CD14-positive monocyte (primary cell): ENCODE measurements at regions not wholly inside any gene's neighbourhood (a gene's known extent, or its start where the extent isn't known, plus 50 kb on each side); places are given as distances from the start of the nearest gene placed in this dataset.
"Not testable (repeated sequence)": the region's sequence is repeated elsewhere in the genome, so short reads cannot be mapped to it uniquely, and the experiment has no call there.

ENCODE experiments used
- DNase-seq, 3 donors: peaks; one replicate each; pipeline ENCODE4 v3.0.0-alpha.2; 2011 to 2022
- H2AFZ ChIP-seq: 2 replicates; pipeline ENCODE4 v1.6.0; 2012; ENCODE audit warnings: mild to moderate bottlenecking, low read depth, low read length, inconsistent platforms; ENCODE audit not compliant: insufficient read depth, poor library complexity, severe bottlenecking
- H3K27ac ChIP-seq, 2 donors: 1 replicate in 1 of 2; 2 replicates in 1 of 2; pipeline ENCODE4 v1.5.1; 2012 to 2013; ENCODE audit warnings: low read length in 2 of 2, control low read depth in 1 of 2, inconsistent platforms in 1 of 2, low read depth in 1 of 2, mild to moderate bottlenecking in 1 of 2
- H3K27me3 ChIP-seq, 2 donors: one replicate each; pipeline versions ENCODE4 v1.6.0 to v1.6.1; 2011 to 2013; ENCODE audit warnings: low read length in 2 of 2; ENCODE audit not compliant: control insufficient read depth in 2 of 2, insufficient read depth in 2 of 2
- H3K36me3 ChIP-seq, 2 donors: replicated peaks in 1 of 2; 1 replicate in 1 of 2; 2 replicates in 1 of 2; pipeline versions ENCODE4 v1.5.1 to v1.6.1; 2012 to 2013; ENCODE audit warnings: low read length in 2 of 2, control low read depth in 1 of 2, inconsistent platforms in 1 of 2, mild to moderate bottlenecking in 1 of 2; ENCODE audit not compliant: insufficient read depth in 2 of 2, control insufficient read depth in 1 of 2
- H3K4me1 ChIP-seq, 2 donors: 1 replicate in 1 of 2; 2 replicates in 1 of 2; pipeline versions ENCODE4 v1.5.1 to v1.6.1; 2012 to 2013; ENCODE audit warnings: low read length in 2 of 2, control low read depth in 1 of 2, inconsistent platforms in 1 of 2, mild to moderate bottlenecking in 1 of 2, moderate library complexity in 1 of 2; ENCODE audit not compliant: insufficient read depth in 2 of 2, control insufficient read depth in 1 of 2
- H3K4me2 ChIP-seq: replicated peaks from 2 replicates; pipeline ENCODE3; 2012; ENCODE audit warnings: low read length, moderate library complexity, mild to moderate bottlenecking; ENCODE audit not compliant: poor library complexity, severe bottlenecking; ENCODE audit errors: extremely low read depth
- H3K4me3 ChIP-seq, 3 experiments: fragments of 200-600 bp in 1 of 3; sonication (generic) in 1 of 3; replicated peaks in 1 of 3; 1 replicate in 2 of 3; 2 replicates in 1 of 3; pipeline ENCODE4 v1.5.1; 2011 to 2013; ENCODE audit warnings: low read length in 3 of 3, mild to moderate bottlenecking in 3 of 3, control low read depth in 2 of 3, low read depth in 2 of 3, inconsistent platforms in 1 of 3, moderate library complexity in 1 of 3
- H3K79me2 ChIP-seq: 2 replicates; pipeline ENCODE4 v1.6.0; 2012; ENCODE audit warnings: mild to moderate bottlenecking, control low read depth, inconsistent platforms, low read length, moderate library complexity; ENCODE audit not compliant: insufficient read depth
- H3K9ac ChIP-seq: 2 replicates; pipeline ENCODE4 v1.6.0; 2017; ENCODE audit warnings: low read length, mild to moderate bottlenecking; ENCODE audit not compliant: insufficient read depth, poor library complexity, severe bottlenecking
- H3K9me3 ChIP-seq, 2 donors: replicated peaks in 1 of 2; 1 replicate in 1 of 2; 2 replicates in 1 of 2; pipeline versions ENCODE4 v1.5.1 to v1.6.1; 2012 to 2013; ENCODE audit warnings: low read length in 2 of 2, control low read depth in 1 of 2; ENCODE audit not compliant: control insufficient read depth in 1 of 2, insufficient read depth in 1 of 2
- H4K20me1 ChIP-seq: 2 replicates; pipeline ENCODE4 v1.6.0; 2012; ENCODE audit warnings: mild to moderate bottlenecking, low read length, control low read depth, moderate library complexity; ENCODE audit not compliant: insufficient read depth
- H3K27ac Mint-ChIP-seq, 7 donors: one replicate each; pipeline ENCODE4 v1.8.0; 2020; ENCODE audit warnings: mild to moderate bottlenecking in 7 of 7, mixed read lengths in 7 of 7, moderate library complexity in 6 of 7, inconsistent platforms in 2 of 7
- H3K27me3 Mint-ChIP-seq, 3 donors: one replicate each; pipeline ENCODE4 v1.8.0; 2021 to 2022; ENCODE audit warnings: low read depth in 3 of 3, mild to moderate bottlenecking in 3 of 3, mixed read lengths in 3 of 3, moderate library complexity in 3 of 3, inconsistent platforms in 1 of 3
- H3K36me3 Mint-ChIP-seq, 2 donors: one replicate each; pipeline ENCODE4 v1.8.0; 2020; ENCODE audit warnings: mixed read lengths in 2 of 2, inconsistent platforms in 1 of 2, mild to moderate bottlenecking in 1 of 2
- H3K4me1 Mint-ChIP-seq: one replicate; pipeline ENCODE4 v1.8.0; 2020; ENCODE audit warnings: mild to moderate bottlenecking, mixed read lengths
- H3K4me3 Mint-ChIP-seq, 2 donors: one replicate each; pipeline ENCODE4 v1.8.0; 2020; ENCODE audit warnings: mild to moderate bottlenecking in 2 of 2, mixed read lengths in 2 of 2, moderate library complexity in 1 of 2
- H3K9me3 Mint-ChIP-seq, 7 donors: one replicate each; pipeline ENCODE4 v1.8.0; 2020 to 2022; ENCODE audit warnings: mixed read lengths in 7 of 7, mild to moderate bottlenecking in 6 of 7, moderate library complexity in 6 of 7, inconsistent platforms in 2 of 7
- WGBS: methylation state at CpG from one replicate; pipeline ENCODE4 v1.1.5; 2013; ENCODE audit warnings: missing lambda C conversion rate; ENCODE audit not compliant: insufficient coverage; 5-methylcytosine and 5-hydroxymethylcytosine counted together
- intact Hi-C, 2 donors: fragments of 100-400 bp; cut with micrococcal nuclease; formaldehyde crosslinking; loops; one replicate each; pipeline versions ENCODE4 v1.15.0 to v1.15.1; 2023

DNA sequence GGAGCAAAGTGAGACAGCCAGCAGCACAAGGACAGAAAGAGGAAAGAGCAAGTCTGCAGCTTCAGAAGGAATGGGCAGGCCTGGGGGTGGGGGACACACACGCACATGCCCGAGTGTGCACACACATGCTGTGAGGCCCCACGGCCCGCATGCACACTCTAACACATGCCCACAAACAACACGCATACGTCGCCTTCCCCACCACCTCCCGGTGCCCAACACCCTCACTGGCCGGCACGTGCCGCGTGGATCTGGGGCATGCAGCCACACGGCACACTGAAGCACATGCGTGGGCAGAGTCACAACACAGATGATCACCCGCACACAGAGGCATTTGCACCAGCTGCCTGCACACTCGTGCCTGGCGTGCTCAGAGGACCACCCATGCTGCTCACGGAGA lies 161.5 kb downstream of the GOLGA6L4 start:
- not testable (repeated sequence) for DNase-seq

DNA sequence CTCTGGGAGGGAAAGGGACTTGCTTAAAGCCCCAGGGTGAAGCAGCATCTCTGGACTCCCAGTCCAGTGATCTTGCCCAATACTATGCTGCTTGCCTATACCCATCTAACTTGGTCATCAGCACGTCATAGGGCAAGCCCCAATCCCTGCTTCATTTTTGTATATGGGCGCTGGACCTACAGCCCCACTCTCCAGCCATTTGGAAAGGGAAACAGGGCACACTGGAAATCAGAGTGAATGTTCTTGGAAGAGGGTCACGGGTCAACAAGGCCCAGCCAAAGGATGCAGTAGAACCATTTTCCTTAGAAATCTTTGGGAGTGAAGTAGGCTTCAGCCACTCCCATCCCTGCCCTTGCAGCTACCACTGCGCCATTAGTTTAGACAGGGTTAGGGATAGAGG lies 162.5 kb downstream of the GOLGA6L4 start:
- H3K4me3 Mint-ChIP-seq, H3K4me1 Mint-ChIP-seq, H3K36me3 ChIP-seq, H3K9me3 ChIP-seq, H3K79me2 ChIP-seq, H3K36me3 Mint-ChIP-seq, H3K27me3 Mint-ChIP-seq, H3K4me2 ChIP-seq, DNase-seq, H3K27me3 ChIP-seq, H3K27ac Mint-ChIP-seq, H3K9ac ChIP-seq, H2AFZ ChIP-seq, H3K9me3 Mint-ChIP-seq, H3K4me1 ChIP-seq, H3K27ac ChIP-seq, H4K20me1 ChIP-seq, H3K4me3 ChIP-seq, intact Hi-C loops: not testable (repeated sequence)
- no CpG with 5 or more reads among the region's 4 CpGs for WGBS

More for the DNA sequence above, 161.5 kb downstream of the GOLGA6L4 start:
- H3K4me1 ChIP-seq, H3K27me3 Mint-ChIP-seq, H3K4me1 Mint-ChIP-seq, H3K36me3 Mint-ChIP-seq, H4K20me1 ChIP-seq, H3K4me2 ChIP-seq, H3K9me3 Mint-ChIP-seq, H3K4me3 Mint-ChIP-seq, H3K27ac Mint-ChIP-seq, H3K27ac ChIP-seq, H3K9me3 ChIP-seq, H3K79me2 ChIP-seq, H3K27me3 ChIP-seq, H3K36me3 ChIP-seq, H3K9ac ChIP-seq, intact Hi-C loops, H2AFZ ChIP-seq, H3K4me3 ChIP-seq: not testable (repeated sequence)
- WGBS: no CpG with 5 or more reads among the region's 18 CpGs
